H9 (cell line): ENCODE measurements at regions not wholly inside any gene's neighbourhood (a gene's known extent, or its start where the extent isn't known, plus 50 kb on each side); places are given as distances from the start of the nearest gene placed in this dataset.

Experiments used
- DNase-seq: peaks from one replicate; pipeline ENCODE4 v3.0.0-alpha.2; 2017
- H2AFZ ChIP-seq: one replicate; pipeline ENCODE4 v1.6.1; 2013; ENCODE audit warnings: mild to moderate bottlenecking, low read length, control low read depth, moderate library complexity
- H2AK5ac ChIP-seq: 2 replicates; pipeline ENCODE4 v1.6.1; 2013; ENCODE audit warnings: low read length, control low read depth, mixed read lengths; ENCODE audit not compliant: insufficient read length
- H2BK120ac ChIP-seq: one replicate; pipeline ENCODE4 v1.6.1; 2013; ENCODE audit warnings: low read depth, mild to moderate bottlenecking, low read length, control low read depth, inconsistent platforms; ENCODE audit not compliant: poor library complexity, severe bottlenecking
- H2BK12ac ChIP-seq: 2 replicates; pipeline ENCODE4 v1.6.1; 2013; ENCODE audit warnings: low read length, control low read depth, mixed read lengths, low read depth; ENCODE audit not compliant: insufficient read length
- H2BK15ac ChIP-seq: 2 replicates; pipeline ENCODE4 v1.6.1; 2013; ENCODE audit warnings: low read depth, low read length, control low read depth
- H2BK20ac ChIP-seq: one replicate; pipeline ENCODE4 v1.6.1; 2013; ENCODE audit warnings: low read depth, mild to moderate bottlenecking, low read length, control low read depth, inconsistent platforms; ENCODE audit not compliant: poor library complexity, severe bottlenecking
- H2BK5ac ChIP-seq: 2 replicates; pipeline ENCODE4 v1.6.1; 2013; ENCODE audit warnings: low read length, control low read depth, mixed read lengths; ENCODE audit not compliant: insufficient read length
- H3K14ac ChIP-seq: 2 replicates; pipeline ENCODE4 v1.6.1; 2013; ENCODE audit warnings: low read length, control low read depth; ENCODE audit not compliant: insufficient read depth
- H3K18ac ChIP-seq: 2 replicates; pipeline ENCODE4 v1.6.1; 2013; ENCODE audit warnings: low read depth, mild to moderate bottlenecking, mixed read lengths, low read length, control low read depth; ENCODE audit not compliant: insufficient read length
- H3K23ac ChIP-seq: 2 replicates; pipeline ENCODE4 v1.6.1; 2013; ENCODE audit warnings: low read length, control low read depth, mixed read lengths, low read depth; ENCODE audit not compliant: insufficient read length
- H3K23me2 ChIP-seq: 2 replicates; pipeline ENCODE4 v1.6.1; 2013; ENCODE audit warnings: low read depth, mild to moderate bottlenecking, mixed read lengths, low read length, control low read depth; ENCODE audit not compliant: insufficient read length, poor library complexity, severe bottlenecking
- H3K27ac ChIP-seq: 2 replicates; pipeline ENCODE4 v1.5.1; 2013; ENCODE audit warnings: low read length, control low read depth, mixed read lengths, low read depth; ENCODE audit not compliant: insufficient read length
- H3K27me3 ChIP-seq: 2 replicates; pipeline ENCODE4 v1.6.1; 2013; ENCODE audit warnings: low read length, control low read depth, inconsistent platforms; ENCODE audit not compliant: insufficient read depth
- H3K4ac ChIP-seq: 2 replicates; pipeline ENCODE4 v1.6.1; 2013; ENCODE audit warnings: low read depth, mild to moderate bottlenecking, control low read depth, inconsistent platforms, low read length, moderate library complexity
- H3K4me1 ChIP-seq: 2 replicates; pipeline ENCODE4 v1.6.1; 2013; ENCODE audit warnings: low read length, control low read depth, inconsistent platforms; ENCODE audit not compliant: insufficient read depth
- H3K4me2 ChIP-seq: 2 replicates; pipeline ENCODE4 v1.6.1; 2013; ENCODE audit warnings: low read length, control low read depth, mixed read lengths; ENCODE audit not compliant: insufficient read length, insufficient read depth
- H3K56ac ChIP-seq: 2 replicates; pipeline ENCODE4 v1.6.1; 2013; ENCODE audit warnings: low read depth, mild to moderate bottlenecking, mixed read lengths, low read length, control low read depth; ENCODE audit not compliant: insufficient read length
- H3K79me1 ChIP-seq: 2 replicates; pipeline ENCODE4 v1.6.1; 2013; ENCODE audit warnings: low read depth, mild to moderate bottlenecking, moderate library complexity, low read length, control low read depth, inconsistent platforms; ENCODE audit not compliant: insufficient read depth, poor library complexity, severe bottlenecking
- H3K79me2 ChIP-seq: 2 replicates; pipeline ENCODE4 v1.6.1; 2013; ENCODE audit warnings: low read length, control low read depth, inconsistent platforms; ENCODE audit not compliant: insufficient read depth
- H3K9ac ChIP-seq: 2 replicates; pipeline ENCODE4 v1.6.1; 2013; ENCODE audit warnings: low read length, control low read depth, mixed read lengths; ENCODE audit not compliant: insufficient read length; ENCODE audit errors: extremely low read depth
- H3K9me3 ChIP-seq: one replicate; pipeline ENCODE4 v1.6.1; 2013; ENCODE audit warnings: low read depth, low read length, inconsistent platforms; ENCODE audit not compliant: control insufficient read depth
- H3T11ph ChIP-seq: one replicate; pipeline ENCODE4 v1.6.1; 2013; ENCODE audit warnings: mild to moderate bottlenecking, low read length, control low read depth, inconsistent platforms
- H4K20me1 ChIP-seq: one replicate; pipeline ENCODE4 v1.6.1; 2013; ENCODE audit not compliant: control insufficient read depth, insufficient read length, insufficient read depth
- H4K5ac ChIP-seq: 2 replicates; pipeline ENCODE4 v1.6.1; 2013; ENCODE audit warnings: low read depth, mild to moderate bottlenecking, mixed read lengths, low read length, control low read depth; ENCODE audit not compliant: insufficient read length
- H4K8ac ChIP-seq: replicated peaks from 2 replicates; pipeline ENCODE4 v1.6.1; 2013; ENCODE audit warnings: low read length, control low read depth, mixed read lengths, low read depth; ENCODE audit not compliant: insufficient read length
- H4K91ac ChIP-seq: 2 replicates; pipeline ENCODE4 v1.6.1; 2013; ENCODE audit warnings: low read depth, mild to moderate bottlenecking, moderate library complexity, mixed read lengths, low read length, control low read depth; ENCODE audit not compliant: insufficient read length
- H3K27ac Mint-ChIP-seq, 3 experiments: 2 replicates in 2 of 3; 3 replicates in 1 of 3; pipeline ENCODE4 v1.8.0; 2020 to 2021; ENCODE audit warnings: mixed read lengths in 3 of 3, mild to moderate bottlenecking in 1 of 3, moderate library complexity in 1 of 3
- H3K27me3 Mint-ChIP-seq: 2 replicates; pipeline ENCODE4 v1.8.0; 2021; ENCODE audit warnings: low read depth, mild to moderate bottlenecking, moderate library complexity, mixed read lengths
- H3K36me3 Mint-ChIP-seq, 3 experiments: 2 replicates in 2 of 3; 3 replicates in 1 of 3; pipeline ENCODE4 v1.8.0; 2020 to 2021; ENCODE audit warnings: low read depth in 3 of 3, mixed read lengths in 3 of 3; ENCODE audit not compliant: insufficient read depth in 1 of 3
- H3K4me1 Mint-ChIP-seq, 2 experiments: 2 replicates each; pipeline ENCODE4 v1.8.0; 2020; ENCODE audit warnings: mixed read lengths in 2 of 2
- H3K4me3 Mint-ChIP-seq, 2 experiments: 2 replicates in 1 of 2; 3 replicates in 1 of 2; pipeline ENCODE4 v1.8.0; 2020 to 2021; ENCODE audit warnings: mild to moderate bottlenecking in 2 of 2, mixed read lengths in 2 of 2, moderate library complexity in 1 of 2
- H3K9me3 Mint-ChIP-seq, 2 experiments: 2 replicates in 1 of 2; 3 replicates in 1 of 2; pipeline ENCODE4 v1.8.0; 2020; ENCODE audit warnings: mild to moderate bottlenecking in 2 of 2, mixed read lengths in 2 of 2, moderate library complexity in 1 of 2
- CTCF ChIP-seq: fragments of 200-600 bp; sonication (generic); conservative IDR thresholded peaks from 3 replicates; pipeline ENCODE4 v1.8.0; 2021; ENCODE audit warnings: antibody characterized with exemption, mild to moderate bottlenecking
- WGBS: extraction: QIAGEN DNeasy Blood & Tissue Kit; methylation state at CpG from one replicate; pipeline ENCODE4 v1.1.7; 2013; ENCODE audit warnings: missing lambda C conversion rate, low lambda C conversion rate, mixed read lengths; ENCODE audit not compliant: insufficient read length; ENCODE audit errors: extremely low coverage; 5-methylcytosine and 5-hydroxymethylcytosine counted together

- Histone ChIP-seq H3K27ac (no peak overlapping the region), H4K20me1 (no peaks in the 10 kb centered on the region), H3K56ac (no peak overlapping the region), H4K8ac (no peak overlapping the region), H2BK15ac (no peak overlapping the region), H2BK20ac (no peak overlapping the region), H3K9me3 (no peaks in the 10 kb centered on the region), H3K27me3 (no peaks in the 10 kb centered on the region), H3K79me2 (no peaks in the 10 kb centered on the region), H4K5ac (no peak overlapping the region), H2AFZ (no peak overlapping the region), H3K14ac (no peak overlapping the region), H3K4me1 (no peaks in the 10 kb centered on the region), H3K4me2 (no peak overlapping the region), H3K79me1 (no peaks in the 10 kb centered on the region), H2BK12ac (no peak overlapping the region), H3K23me2 (peaks cover 2% of the 10 kb centered on the region), H2AK5ac (no peak overlapping the region), H2BK5ac (no peak overlapping the region), H4K91ac (no peak overlapping the region), H3K23ac (no peak overlapping the region), H3T11ph (no peak overlapping the region), H3K18ac (no peak overlapping the region), H2BK120ac (no peak overlapping the region), H3K9ac (no peak overlapping the region), H3K4ac (no peak overlapping the region)
- peaks cover 2 to 7% of the 10 kb centered on the region in 2 experiments for H3K4me1 Mint-ChIP-seq
- no peak overlapping the region for H3K27ac Mint-ChIP-seq
- no CpG with 5 or more reads among the region's 10 CpGs for WGBS
- no peaks in the 10 kb centered on the region for H3K36me3 Mint-ChIP-seq
- H3K9me3 Mint-ChIP-seq: no peaks in the 10 kb centered on the region
- no peak overlapping the region for H3K4me3 Mint-ChIP-seq
- TF ChIP-seq CTCF: no peak
- DNase-seq: no peak
- H3K27me3 Mint-ChIP-seq: peaks cover 35% of the 10 kb centered on the region
These were observed 56.4 kb upstream of the SEC11C start for GRCh38 chr18:59083136-59083818.
